ENCODE measurements at regions not wholly inside any gene's neighbourhood (a gene's known extent, or its start where the extent isn't known, plus 50 kb on each side); places are given as distances from the start of the nearest gene placed in this dataset.

GRCh38 chr7:69035826-69036225, 562.4 kb upstream of the AUTS2 start:
- H2BK20ac ChIP-seq (ENCODE audit: low read length): no peak overlapping the region
- H3K79me1 ChIP-seq (ENCODE audit: low read depth, low read length): no peaks in the 10 kb centered on the region
- no peak overlapping the region for H2AFZ ChIP-seq (ENCODE audit: low read length)
- H3K23ac ChIP-seq (ENCODE audit: insufficient read length): no peak overlapping the region
- H3K9ac ChIP-seq (replicated peaks in 1 of 4; ENCODE audit: extremely low read depth in 1 of 4, low read depth in 3 of 4, low read length in 3 of 4): no peak overlapping the region
- H3K23me2 ChIP-seq (ENCODE audit: low read depth, low read length): no peaks in the 10 kb centered on the region; the same call in 1 of the 2 replicates
- no peaks in the 10 kb centered on the region for H3K27me3 ChIP-seq (replicated peaks in 1 of 4; ENCODE audit: control insufficient read depth in 3 of 4, extremely low read depth in 1 of 4, insufficient read depth in 3 of 4, low read length in 3 of 4)
- H3K4me1 ChIP-seq (replicated peaks in 1 of 4; ENCODE audit: control insufficient read depth in 3 of 4, insufficient read depth in 4 of 4, low read length in 3 of 4): no peaks in the 10 kb centered on the region
- H3K79me2 ChIP-seq (ENCODE audit: control insufficient read depth in 1 of 2, insufficient read depth in 2 of 2, low read length in 2 of 2): no peaks in the 10 kb centered on the region
- H3K36me3 ChIP-seq (ENCODE audit: control insufficient read depth in 2 of 4, insufficient read depth in 4 of 4, low read length in 3 of 4): no peaks in the 10 kb centered on the region
- H3K4ac ChIP-seq (replicated peaks; ENCODE audit: insufficient read length, low read depth, low read length): no peak overlapping the region
- FAIRE-seq: no peak
- no peak overlapping the region for H3K4me2 ChIP-seq (ENCODE audit: insufficient read depth in 1 of 2, low read depth in 2 of 2, low read length in 2 of 2)
- H4K8ac ChIP-seq (ENCODE audit: extremely low read depth, insufficient read depth, low read length): no peak overlapping the region
- no peak overlapping the region for H3K18ac ChIP-seq (ENCODE audit: extremely low read depth, low read length)
- POLR2A ChIA-PET (ENCODE audit: partially characterized antibody): no interaction called here
- H4K20me1 ChIP-seq (replicated peaks in 1 of 2; ENCODE audit: control insufficient read depth in 1 of 2, insufficient read depth in 2 of 2, low read length in 2 of 2): no peaks in the 10 kb centered on the region
- H4K91ac ChIP-seq (replicated peaks; ENCODE audit: insufficient read length, low read length): no peak overlapping the region
- H3K9me3 ChIP-seq (ENCODE audit: insufficient read depth in 2 of 2, low read depth in 1 of 2, low read length in 1 of 2): no peaks in the 10 kb centered on the region
- no peak overlapping the region for H2BK15ac ChIP-seq (ENCODE audit: low read length)
- H3K14ac ChIP-seq (ENCODE audit: insufficient read length): no peak overlapping the region
- H2BK120ac ChIP-seq (replicated peaks; ENCODE audit: low read depth, low read length): no peak overlapping the region
- no peak overlapping the region for H3K56ac ChIP-seq (replicated peaks; ENCODE audit: insufficient read length, low read depth, low read length)
- H2BK5ac ChIP-seq (ENCODE audit: low read depth, low read length): no peak overlapping the region
- no peak overlapping the region for H3K4me3 ChIP-seq (ENCODE audit: extremely low read depth in 1 of 4, insufficient read depth in 2 of 4, low read depth in 3 of 4, low read length in 4 of 4)
- H2AK5ac ChIP-seq (ENCODE audit: low read depth, low read length): no peak overlapping the region
- WGBS, 2 experiments (ENCODE audit: extremely low coverage in 1 of 2, insufficient coverage in 1 of 2, insufficient read length in 1 of 2, insufficient replicate concordance in 2 of 2, low coverage in 1 of 2, low lambda C conversion rate in 2 of 2, missing lambda C conversion rate in 1 of 2): 94% methylated on average over 7 of the region's 7 CpGs; no CpG with 5 or more reads in 1 of the 2 experiments
- H4K5ac ChIP-seq (ENCODE audit: insufficient read length, low read depth, low read length): no peak overlapping the region
- DNase-seq (ENCODE audit: low read depth in 1 of 2, low spot score in 2 of 2): no peak
- CTCF ChIA-PET (ENCODE audit: partially characterized antibody): interaction anchor here (1.7 kb wide), 1 partner anchor 17 kb away, joined by 4 read pairs; no protein-coding TSS in a partner anchor
- H2BK12ac ChIP-seq (ENCODE audit: low read depth, low read length): no peak overlapping the region
- H3K27ac ChIP-seq (ENCODE audit: low read depth, low read length): no peak overlapping the region
- no peak for TF ChIP-seq BCL11A (IDR thresholded peaks at IDR 0.05; ENCODE audit: low read depth in 2 of 2, low read length in 2 of 2)
- no peak for TF ChIP-seq TCF12 (IDR thresholded peaks at IDR 0.05; ENCODE audit: low read depth, low read length)

Data from H1 (cell line).